SK-N-SH treated with all-trans-retinoic acid at 6 μM for 48 hours (cell line): ENCODE measurements at regions not wholly inside any gene's neighbourhood (a gene's known extent, or its start where the extent isn't known, plus 50 kb on each side); places are given as distances from the start of the nearest gene placed in this dataset.

Experiments used
- BACH2 ChIP-seq: fragments of 250-450 bp; sonication (Bioruptor Pico); IDR thresholded peaks from 2 replicates; pipeline ENCODE4 v1.9.0; 2021; ENCODE audit warnings: mild to moderate bottlenecking, borderline replicate concordance
- OSR1 ChIP-seq: fragments of 250-450 bp; sonication (Bioruptor Pico); IDR thresholded peaks from 2 replicates; pipeline ENCODE4 v1.8.0; 2022; ENCODE audit warnings: moderate library complexity, mild to moderate bottlenecking, inconsistent platforms
- RARB ChIP-seq: fragments of 250-450 bp; sonication (Bioruptor Pico); IDR thresholded peaks from 2 replicates; pipeline ENCODE4 v1.8.0; 2021; ENCODE audit warnings: mild to moderate bottlenecking, moderate library complexity
- SNAI2 ChIP-seq: fragments of 250-450 bp; sonication (Bioruptor Pico); IDR thresholded peaks from 2 replicates; pipeline ENCODE4 v1.5.0; 2020; ENCODE audit warnings: mild to moderate bottlenecking, moderate library complexity
- TCF4 ChIP-seq: fragments of 250-450 bp; sonication (Bioruptor Pico); IDR thresholded peaks from 2 replicates; pipeline ENCODE4 v1.8.0; 2021; ENCODE audit warnings: mild to moderate bottlenecking, moderate library complexity, borderline replicate concordance
- ZFP3 ChIP-seq: fragments of 250-450 bp; sonication (Bioruptor Pico); IDR thresholded peaks from 2 replicates; pipeline ENCODE4 v1.5.0; 2020; ENCODE audit warnings: mild to moderate bottlenecking, moderate library complexity
- ZFP30 ChIP-seq: fragments of 450-650 bp; formaldehyde crosslinking; IDR thresholded peaks from 2 replicates; pipeline ENCODE4 v1.5.0; 2022; ENCODE audit warnings: mild to moderate bottlenecking, moderate library complexity
- ZNF8 ChIP-seq: fragments of 450-650 bp; formaldehyde crosslinking; IDR thresholded peaks from 2 replicates; pipeline ENCODE4 v1.5.0; 2020; ENCODE audit warnings: mild to moderate bottlenecking, moderate library complexity
- TF ChIP-seq, protein P1 (sequence below): fragments of 250-450 bp; sonication (Bioruptor Pico); IDR thresholded peaks from 2 replicates; pipeline ENCODE4 v1.8.0; 2021; ENCODE audit warnings: low read depth, mild to moderate bottlenecking, moderate library complexity, borderline replicate concordance

DNA sequence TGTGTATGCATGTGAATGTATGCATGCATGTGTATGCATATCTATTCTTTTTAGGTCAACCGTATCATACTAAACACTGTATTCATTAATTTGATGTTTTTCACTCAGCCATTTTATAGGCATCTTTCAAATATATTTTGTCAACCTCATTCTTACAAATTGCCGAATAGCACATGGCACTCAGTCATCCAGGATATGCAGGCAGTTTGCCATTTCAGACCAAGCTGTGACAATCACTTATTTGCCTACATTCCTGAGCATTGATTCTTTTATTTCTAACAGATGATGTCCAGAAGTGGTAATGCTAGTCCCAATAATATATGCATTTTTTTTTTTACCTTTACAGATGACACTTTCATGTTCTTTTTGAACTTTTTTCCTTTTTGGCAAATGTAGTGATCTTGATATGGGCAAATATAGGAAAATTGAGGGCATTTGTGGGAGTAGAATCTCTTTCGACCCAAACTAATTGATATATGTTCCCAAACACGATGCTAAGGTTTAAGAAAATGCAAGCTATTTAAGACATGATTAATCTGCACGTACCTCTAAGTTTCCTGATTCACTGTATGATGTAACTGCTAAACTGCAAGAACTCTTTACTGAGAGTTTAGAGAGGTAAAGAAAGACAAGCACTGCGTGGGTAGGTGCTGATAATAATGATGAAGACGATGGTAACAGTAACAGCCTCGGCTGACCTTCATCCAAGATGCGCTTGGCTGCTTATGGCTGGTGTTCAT lies 153.9 kb upstream of the DAP start:
- TF ChIP-seq ZFP3, result no peak
- no peak for TF ChIP-seq SNAI2
- TF ChIP-seq, protein P1, sequence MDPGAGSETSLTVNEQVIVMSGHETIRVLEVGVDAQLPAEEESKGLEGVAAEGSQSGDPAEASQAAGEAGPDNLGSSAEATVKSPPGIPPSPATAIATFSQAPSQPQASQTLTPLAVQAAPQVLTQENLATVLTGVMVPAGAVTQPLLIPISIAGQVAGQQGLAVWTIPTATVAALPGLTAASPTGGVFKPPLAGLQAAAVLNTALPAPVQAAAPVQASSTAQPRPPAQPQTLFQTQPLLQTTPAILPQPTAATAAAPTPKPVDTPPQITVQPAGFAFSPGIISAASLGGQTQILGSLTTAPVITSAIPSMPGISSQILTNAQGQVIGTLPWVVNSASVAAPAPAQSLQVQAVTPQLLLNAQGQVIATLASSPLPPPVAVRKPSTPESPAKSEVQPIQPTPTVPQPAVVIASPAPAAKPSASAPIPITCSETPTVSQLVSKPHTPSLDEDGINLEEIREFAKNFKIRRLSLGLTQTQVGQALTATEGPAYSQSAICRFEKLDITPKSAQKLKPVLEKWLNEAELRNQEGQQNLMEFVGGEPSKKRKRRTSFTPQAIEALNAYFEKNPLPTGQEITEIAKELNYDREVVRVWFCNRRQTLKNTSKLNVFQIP (CRISPR knock-in tag), result no peak
- TF ChIP-seq ZFP30 (CRISPR knock-in tag), result no peak
- no peak for TF ChIP-seq OSR1 (CRISPR knock-in tag)
- TF ChIP-seq TCF4 (CRISPR knock-in tag), result no peak
- no peak for TF ChIP-seq BACH2 (CRISPR knock-in tag)
- TF ChIP-seq RARB (CRISPR knock-in tag), result no peak
- TF ChIP-seq ZNF8 (CRISPR knock-in tag), result no peak
